ENCODE measurements at regions not wholly inside any gene's neighbourhood (a gene's known extent, or its start where the extent isn't known, plus 50 kb on each side); places are given as distances from the start of the nearest gene placed in this dataset.

- TF ChIP-seq RCOR1 (IDR thresholded peaks at IDR 0.05; ENCODE audit: borderline replicate concordance in 1 of 2, low read depth in 2 of 2, low read length in 2 of 2): no peak
- no peak for TF ChIP-seq MCM2 (IDR thresholded peaks at IDR 0.05; ENCODE audit: low read depth)
- TF ChIP-seq STAT5B (CRISPR knock-in tag; IDR thresholded peaks at IDR 0.05): no peak
- no peak for TF ChIP-seq NR2F6 (CRISPR knock-in tag; IDR thresholded peaks at IDR 0.05)
- no peak for TF ChIP-seq ZBTB1 (CRISPR knock-in tag; IDR thresholded peaks at IDR 0.05; ENCODE audit: borderline replicate concordance, low read depth)
- TF ChIP-seq MAFK (IDR thresholded peaks at IDR 0.05; ENCODE audit: low read length): no peak
- no peak for TF ChIP-seq ZNF24 (IDR thresholded peaks at IDR 0.05)
- TF ChIP-seq RAD21 (CRISPR knock-in tag; conservative IDR thresholded peaks at IDR 0.05 in 1 of 2, IDR thresholded peaks at IDR 0.05 in 1 of 2): no peak
- no peak for TF ChIP-seq SMAD1 (IDR thresholded peaks at IDR 0.05; ENCODE audit: low read depth, low read length, partially characterized antibody)
- TF ChIP-seq E2F6 (IDR thresholded peaks at IDR 0.05; ENCODE audit: borderline replicate concordance in 1 of 2, extremely low read depth in 1 of 2, insufficient read depth in 1 of 2, insufficient read length in 1 of 2, low read depth in 1 of 2, low read length in 1 of 2, poor library complexity in 1 of 2, severe bottlenecking in 1 of 2): no peak
Measured at GRCh38 chr17:77496401-77496801, 355.6 kb downstream of the SEC14L1 start.
